HL-60 (cell line): ENCODE measurements at regions not wholly inside any gene's neighbourhood (a gene's known extent, or its start where the extent isn't known, plus 50 kb on each side); places are given as distances from the start of the nearest gene placed in this dataset.

Experiments
- DNase-seq, 2 experiments: peaks; one replicate each; pipeline ENCODE4 v3.0.0-alpha.2; 2010 to 2020; ENCODE audit warnings: low read depth in 1 of 2, low spot score in 1 of 2
- H3K27ac ChIP-seq: fragments of 250-450 bp; sonication (Bioruptor Pico); replicated peaks from 2 replicates; pipeline ENCODE4 v1.5.1; 2020; ENCODE audit warnings: mild to moderate bottlenecking, moderate library complexity
- H3K27me3 ChIP-seq: fragments of 250-450 bp; sonication (Bioruptor Pico); 2 replicates; pipeline ENCODE4 v1.5.1; 2021; ENCODE audit warnings: mild to moderate bottlenecking, moderate library complexity; ENCODE audit not compliant: insufficient read depth, poor library complexity, severe bottlenecking
- H3K4me3 ChIP-seq: replicated peaks from 2 replicates; pipeline ENCODE4 v1.5.1; 2011; ENCODE audit warnings: mild to moderate bottlenecking, control low read depth, low read length; ENCODE audit not compliant: insufficient read depth
- GABPA ChIP-seq: IDR thresholded peaks from 2 replicates; pipeline ENCODE4 v1.6.1; 2012; ENCODE audit warnings: low read depth
- POLR2AphosphoS5 ChIP-seq: IDR thresholded peaks from 2 replicates; pipeline ENCODE4 v1.6.1; 2012; ENCODE audit warnings: low read depth
- SPI1 ChIP-seq: IDR thresholded peaks from 2 replicates; pipeline ENCODE4 v1.6.1; 2012; ENCODE audit warnings: low read depth, mild to moderate bottlenecking, borderline replicate concordance
- TF ChIP-seq, protein P1 (sequence below): IDR thresholded peaks from 2 replicates; pipeline ENCODE4 v1.6.1; 2012; ENCODE audit warnings: low read depth; ENCODE audit not compliant: insufficient replicate concordance
- TF ChIP-seq, protein P2 (sequence below): IDR thresholded peaks from one replicate; pipeline ENCODE4 v1.5.1; 2011; ENCODE audit warnings: low read length, control low read depth, inconsistent platforms; ENCODE audit not compliant: insufficient read depth

DNA sequence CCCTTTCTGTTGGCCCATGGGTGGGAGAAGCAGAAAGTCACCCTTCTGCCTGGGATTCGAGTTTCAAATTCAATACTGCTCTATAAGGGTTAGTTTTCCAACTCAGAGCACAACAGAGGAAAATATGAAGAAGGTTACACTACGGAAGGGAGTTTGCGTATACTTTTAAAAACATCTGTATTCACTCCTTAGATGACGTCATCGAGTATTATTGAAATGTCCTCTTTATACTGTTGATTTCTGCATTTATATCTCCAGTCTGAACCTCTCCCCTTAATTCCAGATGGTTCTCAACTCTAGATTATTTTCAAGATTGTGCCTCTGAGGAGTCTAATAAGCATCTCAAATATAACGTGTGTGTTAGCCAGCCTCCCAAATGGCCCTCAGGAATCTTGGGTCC is 249.1 kb downstream of the MAP2K4 start:
- Histone ChIP-seq H3K27ac (no peak overlapping the region), H3K27me3 (no peaks in the 10 kb centered on the region), H3K4me3 (no peak overlapping the region)
- TF ChIP-seq, protein P1, sequence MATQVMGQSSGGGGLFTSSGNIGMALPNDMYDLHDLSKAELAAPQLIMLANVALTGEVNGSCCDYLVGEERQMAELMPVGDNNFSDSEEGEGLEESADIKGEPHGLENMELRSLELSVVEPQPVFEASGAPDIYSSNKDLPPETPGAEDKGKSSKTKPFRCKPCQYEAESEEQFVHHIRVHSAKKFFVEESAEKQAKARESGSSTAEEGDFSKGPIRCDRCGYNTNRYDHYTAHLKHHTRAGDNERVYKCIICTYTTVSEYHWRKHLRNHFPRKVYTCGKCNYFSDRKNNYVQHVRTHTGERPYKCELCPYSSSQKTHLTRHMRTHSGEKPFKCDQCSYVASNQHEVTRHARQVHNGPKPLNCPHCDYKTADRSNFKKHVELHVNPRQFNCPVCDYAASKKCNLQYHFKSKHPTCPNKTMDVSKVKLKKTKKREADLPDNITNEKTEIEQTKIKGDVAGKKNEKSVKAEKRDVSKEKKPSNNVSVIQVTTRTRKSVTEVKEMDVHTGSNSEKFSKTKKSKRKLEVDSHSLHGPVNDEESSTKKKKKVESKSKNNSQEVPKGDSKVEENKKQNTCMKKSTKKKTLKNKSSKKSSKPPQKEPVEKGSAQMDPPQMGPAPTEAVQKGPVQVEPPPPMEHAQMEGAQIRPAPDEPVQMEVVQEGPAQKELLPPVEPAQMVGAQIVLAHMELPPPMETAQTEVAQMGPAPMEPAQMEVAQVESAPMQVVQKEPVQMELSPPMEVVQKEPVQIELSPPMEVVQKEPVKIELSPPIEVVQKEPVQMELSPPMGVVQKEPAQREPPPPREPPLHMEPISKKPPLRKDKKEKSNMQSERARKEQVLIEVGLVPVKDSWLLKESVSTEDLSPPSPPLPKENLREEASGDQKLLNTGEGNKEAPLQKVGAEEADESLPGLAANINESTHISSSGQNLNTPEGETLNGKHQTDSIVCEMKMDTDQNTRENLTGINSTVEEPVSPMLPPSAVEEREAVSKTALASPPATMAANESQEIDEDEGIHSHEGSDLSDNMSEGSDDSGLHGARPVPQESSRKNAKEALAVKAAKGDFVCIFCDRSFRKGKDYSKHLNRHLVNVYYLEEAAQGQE: no peak
- no peak for TF ChIP-seq SPI1
- TF ChIP-seq GABPA: no peak
- TF ChIP-seq, protein P2, sequence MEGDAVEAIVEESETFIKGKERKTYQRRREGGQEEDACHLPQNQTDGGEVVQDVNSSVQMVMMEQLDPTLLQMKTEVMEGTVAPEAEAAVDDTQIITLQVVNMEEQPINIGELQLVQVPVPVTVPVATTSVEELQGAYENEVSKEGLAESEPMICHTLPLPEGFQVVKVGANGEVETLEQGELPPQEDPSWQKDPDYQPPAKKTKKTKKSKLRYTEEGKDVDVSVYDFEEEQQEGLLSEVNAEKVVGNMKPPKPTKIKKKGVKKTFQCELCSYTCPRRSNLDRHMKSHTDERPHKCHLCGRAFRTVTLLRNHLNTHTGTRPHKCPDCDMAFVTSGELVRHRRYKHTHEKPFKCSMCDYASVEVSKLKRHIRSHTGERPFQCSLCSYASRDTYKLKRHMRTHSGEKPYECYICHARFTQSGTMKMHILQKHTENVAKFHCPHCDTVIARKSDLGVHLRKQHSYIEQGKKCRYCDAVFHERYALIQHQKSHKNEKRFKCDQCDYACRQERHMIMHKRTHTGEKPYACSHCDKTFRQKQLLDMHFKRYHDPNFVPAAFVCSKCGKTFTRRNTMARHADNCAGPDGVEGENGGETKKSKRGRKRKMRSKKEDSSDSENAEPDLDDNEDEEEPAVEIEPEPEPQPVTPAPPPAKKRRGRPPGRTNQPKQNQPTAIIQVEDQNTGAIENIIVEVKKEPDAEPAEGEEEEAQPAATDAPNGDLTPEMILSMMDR: no peak
- TF ChIP-seq POLR2AphosphoS5: no peak
- DNase-seq: no peak

DNA sequence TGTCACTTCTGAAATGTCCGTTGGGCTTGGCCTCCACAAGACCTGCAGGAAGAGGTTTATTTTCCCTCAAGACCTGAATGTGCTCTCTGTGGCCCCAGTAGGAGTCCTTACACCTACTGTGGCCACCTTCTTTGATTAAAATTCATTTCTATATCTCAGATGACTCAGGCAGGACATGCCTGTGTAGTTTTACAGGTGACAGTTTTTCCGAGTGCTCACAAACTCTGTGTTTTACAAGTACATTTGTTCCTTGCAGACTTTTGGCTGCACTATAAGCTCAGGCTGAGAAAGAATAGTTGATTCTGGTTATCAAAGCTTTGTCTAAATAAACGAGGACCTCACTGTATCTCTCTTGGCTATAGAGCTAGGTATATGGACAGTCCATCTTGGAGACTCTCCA is 257.1 kb downstream of the MAP2K4 start:
- no peak overlapping the region for H3K27ac ChIP-seq
- DNase-seq: no peak
- H3K27me3 ChIP-seq: no peaks in the 10 kb centered on the region
- TF ChIP-seq, protein P2: no peak
- TF ChIP-seq, protein P1: no peak
- TF ChIP-seq POLR2AphosphoS5: no peak
- no peak for TF ChIP-seq SPI1
- no peak for TF ChIP-seq GABPA
- no peak overlapping the region for H3K4me3 ChIP-seq

DNA sequence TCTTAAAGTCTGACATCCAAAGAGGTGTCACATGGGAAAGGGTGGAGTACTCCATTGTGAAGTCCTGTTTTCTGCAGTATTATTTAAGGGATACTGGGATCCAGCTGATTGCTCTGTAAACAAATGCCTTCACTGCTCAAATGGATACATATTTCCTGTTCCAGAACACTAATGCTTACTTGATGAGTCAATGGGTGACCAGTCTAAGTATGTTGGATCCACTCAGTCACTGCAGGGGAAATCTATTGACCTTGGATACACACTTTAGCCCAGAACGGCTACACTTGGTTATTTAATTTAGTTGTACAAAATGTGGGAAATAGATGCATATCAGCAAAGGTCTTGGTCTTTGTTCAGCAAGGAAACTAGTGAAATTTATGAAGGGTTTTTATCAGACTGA is 261.4 kb downstream of the MAP2K4 start:
- no peaks in the 10 kb centered on the region for H3K27me3 ChIP-seq
- DNase-seq: no peak
- no peak overlapping the region for H3K4me3 ChIP-seq
- TF ChIP-seq, protein P1: no peak
- TF ChIP-seq GABPA (no peak), POLR2AphosphoS5 (no peak), SPI1 (no peak)
- TF ChIP-seq, protein P2: no peak
- H3K27ac ChIP-seq: no peak overlapping the region
